ENCODE measurements at regions not wholly inside any gene's neighbourhood (a gene's known extent, or its start where the extent isn't known, plus 50 kb on each side); places are given as distances from the start of the nearest gene placed in this dataset.
A peak's percentile ranks its signal among the peaks of the same experiment; 100 is the strongest.

DNA sequence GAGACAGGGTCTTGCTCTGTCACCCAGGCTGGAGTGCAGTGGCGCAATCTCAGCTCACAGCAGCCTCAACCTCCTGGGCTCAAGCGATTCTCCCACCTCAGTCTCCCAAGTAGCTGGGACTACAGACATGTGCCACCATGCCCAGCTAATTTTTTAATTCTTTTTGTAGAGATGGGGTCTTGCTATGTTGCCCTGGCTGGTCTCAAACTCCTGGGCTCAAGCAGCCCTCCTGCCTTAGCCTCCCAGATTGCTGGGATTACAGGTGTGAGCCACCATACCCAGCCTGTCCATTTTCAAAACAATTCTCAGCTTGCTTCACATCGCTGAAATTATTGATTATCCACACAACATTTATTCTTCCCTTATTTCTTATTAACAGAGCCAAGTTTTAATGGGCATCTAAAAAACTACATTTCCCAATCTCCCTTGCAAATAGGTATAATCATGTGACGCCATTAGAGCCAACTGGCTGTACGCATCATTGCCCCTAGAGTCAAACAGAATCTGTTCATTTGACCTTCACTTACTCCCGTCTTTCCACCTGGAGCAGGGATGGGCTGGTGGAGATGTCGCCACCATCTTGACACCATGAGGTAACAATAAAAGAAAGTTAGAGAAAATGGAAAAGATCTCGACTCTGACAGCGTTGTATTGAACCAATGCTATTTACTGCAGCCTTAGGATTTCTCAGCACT lies 148.0 kb upstream of the FOXF1 start:
- DNase-seq (ENCODE audit: low read depth in 2 of 2) = no peak

GRCh38 chr16:86363057-86363490 lies 147.3 kb upstream of the FOXF1 start:
- peak; percentile 98 for DNase-seq (ENCODE audit: low read depth in 2 of 2)

- DNase-seq (ENCODE audit: low read depth in 2 of 2) = no peak
Observed at GRCh38 chr16:86363836-86364618, 146.3 kb upstream of the FOXF1 start.

DNA sequence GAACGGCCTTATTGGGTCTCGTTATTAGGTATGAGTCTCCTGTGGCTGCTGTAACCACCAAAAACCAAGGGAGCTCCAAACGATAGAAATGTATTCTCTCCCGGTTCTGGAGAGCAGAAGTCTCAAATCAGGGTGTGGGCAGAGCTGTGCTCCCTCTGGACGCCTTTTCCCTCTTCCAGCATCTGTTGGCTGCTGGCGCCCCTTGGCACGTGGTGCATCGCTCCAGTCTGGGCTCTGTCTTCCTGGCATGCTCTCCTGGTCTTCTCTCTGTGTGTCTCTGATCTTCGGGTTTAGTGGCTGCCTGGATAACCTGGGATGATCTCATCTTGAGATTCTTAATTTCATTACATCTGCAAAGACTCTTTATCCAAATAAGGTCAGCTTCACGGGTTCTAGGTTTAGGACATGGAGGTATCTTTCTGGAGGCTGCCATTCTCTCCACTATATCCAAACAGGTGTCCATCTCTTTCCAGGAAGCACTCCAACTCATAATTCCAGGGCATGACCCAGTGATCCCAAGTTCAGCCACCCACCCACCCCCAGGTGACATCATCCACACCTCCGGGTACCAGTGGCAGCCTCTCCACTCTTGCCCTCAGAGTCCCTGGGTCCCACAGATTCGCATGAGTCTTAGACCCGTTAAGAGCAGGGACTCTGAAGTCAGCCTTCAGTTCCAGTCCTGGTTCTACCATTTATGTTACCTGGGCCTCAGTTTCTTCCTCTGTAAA lies 145.5 kb upstream of the FOXF1 start:
- no peak for DNase-seq (ENCODE audit: low read depth in 2 of 2)

- no peak for DNase-seq (ENCODE audit: low read depth in 2 of 2)
Observed at GRCh38 chr16:86365513-86366273, 144.6 kb upstream of the FOXF1 start.

GRCh38 chr16:86366481-86366880 lies 143.8 kb upstream of the FOXF1 start:
- DNase-seq (ENCODE audit: low read depth in 2 of 2) = no peak

DNA sequence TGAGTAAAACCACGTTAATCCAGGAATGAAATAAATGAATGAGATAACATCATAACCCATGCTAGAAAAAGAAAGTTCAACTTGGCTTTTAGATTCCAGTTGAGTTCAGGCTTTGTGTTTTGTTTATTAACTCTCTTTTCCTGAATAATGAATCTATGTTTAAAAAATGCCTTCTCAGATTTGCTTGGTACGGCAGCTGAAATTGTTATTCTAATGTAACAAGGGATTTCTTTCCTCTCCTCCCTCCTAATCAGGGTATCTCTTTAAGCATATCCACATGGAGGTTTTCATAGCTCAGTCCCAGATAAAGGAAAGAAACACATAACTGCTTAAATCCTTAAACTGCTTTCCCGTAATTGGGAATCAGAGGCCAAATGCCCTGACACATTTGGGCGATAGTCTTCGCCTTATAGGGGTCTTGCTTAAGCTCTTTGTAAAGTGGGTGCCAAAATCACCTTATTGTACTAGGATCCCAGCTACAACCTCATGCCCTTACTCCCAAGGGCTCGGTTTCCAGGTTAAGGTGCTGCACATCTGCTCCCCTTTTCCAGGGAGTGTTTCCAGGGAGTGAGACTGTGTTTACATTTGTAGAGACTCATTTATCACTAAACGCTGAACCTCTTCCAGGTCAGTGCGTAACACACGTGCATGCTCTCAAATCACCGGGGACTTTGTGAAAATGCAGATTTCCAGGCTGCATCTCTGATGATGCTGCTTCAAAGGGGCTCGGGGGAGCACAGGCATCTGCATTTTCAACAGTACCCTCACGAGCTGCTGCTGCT lies 142.8 kb upstream of the FOXF1 start:
- DNase-seq (ENCODE audit: low read depth in 2 of 2) = no peak

DNA sequence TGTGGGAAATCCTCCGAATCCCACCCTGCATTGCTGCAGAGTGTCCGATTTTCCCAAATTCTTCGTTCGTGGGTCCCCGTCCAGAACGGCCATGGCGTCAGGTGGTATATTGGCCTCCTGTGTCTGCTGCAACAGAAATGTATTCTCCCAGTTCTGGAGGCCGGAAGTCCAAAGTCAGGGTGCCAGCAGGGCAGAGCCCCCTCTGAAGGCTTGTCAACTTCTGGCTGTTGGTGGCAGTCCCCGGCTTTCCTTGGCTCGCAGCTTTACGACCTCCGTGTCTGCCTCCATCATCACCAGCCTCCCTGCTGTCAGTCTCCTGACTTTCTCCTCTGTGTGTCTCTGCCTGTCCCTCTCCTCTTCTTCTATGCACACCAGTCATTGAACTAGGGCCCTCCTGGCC lies 142.1 kb upstream of the FOXF1 start:
- no peak for DNase-seq (ENCODE audit: low read depth in 2 of 2)

- no peak for DNase-seq (ENCODE audit: low read depth in 2 of 2)
Observed at GRCh38 chr16:86370062-86370461, 140.3 kb upstream of the FOXF1 start.

DNA sequence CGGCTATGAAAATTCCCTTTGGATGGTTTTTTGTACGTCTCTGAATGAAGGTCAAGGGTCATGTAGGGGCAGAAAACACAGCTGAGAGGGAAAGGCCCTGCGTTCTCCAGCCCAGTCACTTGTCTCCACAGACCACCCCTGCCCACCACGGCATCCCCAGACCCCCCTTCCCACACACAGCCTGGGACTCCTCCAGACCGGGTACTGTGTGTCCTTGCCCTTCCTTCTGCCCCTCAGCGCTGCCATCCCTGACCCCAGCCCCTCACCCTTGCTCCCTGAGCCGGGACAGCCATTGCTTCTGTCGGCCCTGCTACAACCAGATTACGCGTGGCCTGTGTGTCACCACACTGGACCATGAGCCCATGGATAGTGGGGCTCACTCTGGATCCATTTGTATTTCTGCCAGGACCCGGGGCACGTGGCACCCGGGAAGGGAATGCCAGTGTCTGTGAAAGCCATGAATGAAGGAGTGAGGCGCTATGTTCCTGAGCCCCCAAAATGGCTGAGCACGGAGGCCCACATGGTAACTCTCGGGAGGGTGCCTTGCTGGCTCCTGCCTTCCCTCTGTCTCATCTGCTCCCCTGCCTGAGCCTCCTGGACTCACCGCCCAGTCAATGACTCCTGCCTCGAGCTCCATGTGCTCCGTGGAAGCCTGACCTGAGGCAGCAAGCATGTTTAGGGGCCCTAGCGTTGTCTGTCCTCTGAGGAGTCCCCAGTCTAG lies 139.1 kb upstream of the FOXF1 start:
- no peak for DNase-seq (ENCODE audit: low read depth in 2 of 2)

DNA sequence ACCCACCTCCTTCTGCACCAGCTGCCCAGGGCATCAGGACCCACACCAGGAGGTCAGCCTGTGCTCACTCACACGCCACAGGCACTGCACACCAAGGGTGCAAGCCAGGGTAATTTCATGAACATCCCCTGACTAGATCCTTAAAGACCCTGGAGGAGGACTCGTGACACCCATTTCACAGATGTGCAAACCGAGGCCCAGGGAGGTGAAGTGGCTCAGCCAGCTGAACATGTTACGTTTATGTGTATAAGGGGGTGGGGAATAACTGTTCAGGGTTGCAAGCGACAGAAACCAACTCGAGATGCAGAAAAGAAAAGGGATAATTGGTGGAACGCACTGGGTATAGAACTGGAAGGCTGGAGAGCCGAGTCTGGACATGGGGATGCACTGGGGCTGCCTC lies 138.1 kb upstream of the FOXF1 start:
- no peak for DNase-seq (ENCODE audit: low read depth in 2 of 2)

DNA sequence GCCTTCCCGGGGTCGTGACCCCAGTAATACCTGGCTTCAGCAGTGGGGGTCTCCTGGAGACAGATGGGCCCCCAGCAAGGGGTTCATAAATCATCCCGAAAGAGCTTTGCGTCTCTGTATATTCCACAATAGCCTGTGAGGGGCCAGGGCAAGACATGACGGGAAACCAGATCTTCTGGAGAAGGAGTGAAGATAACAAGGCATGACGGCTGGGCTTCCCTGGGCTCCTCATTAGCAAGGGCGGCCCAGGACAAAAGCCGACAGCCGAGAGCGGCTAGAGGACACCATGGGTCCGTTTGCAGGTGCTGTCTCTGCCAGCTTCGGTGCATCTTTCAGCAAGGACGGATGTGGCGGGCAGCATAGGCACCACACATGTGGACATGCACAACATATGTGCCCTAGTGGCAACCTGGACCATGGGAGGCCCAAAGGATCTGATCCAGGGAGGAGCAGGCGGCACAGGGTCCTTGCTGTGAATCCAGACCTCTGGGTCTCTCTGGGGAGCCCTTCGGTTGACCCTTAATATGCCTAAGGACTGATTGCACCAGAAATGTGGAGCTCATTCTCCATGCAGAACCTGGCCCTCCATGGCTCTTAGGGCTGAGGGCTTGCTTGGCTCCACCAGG lies 136.9 kb upstream of the FOXF1 start:
- DNase-seq (ENCODE audit: low read depth in 2 of 2) = no peak

GRCh38 chr16:86374603-86375130 lies 135.7 kb upstream of the FOXF1 start:
- DNase-seq (ENCODE audit: low read depth in 2 of 2) = no peak

GRCh38 chr16:86375364-86375763 lies 135.0 kb upstream of the FOXF1 start:
- DNase-seq (ENCODE audit: low read depth in 2 of 2) = peak; percentile 60 to 64

GRCh38 chr16:86375851-86376250 lies 134.5 kb upstream of the FOXF1 start:
- no peak for DNase-seq (ENCODE audit: low read depth in 2 of 2)

DNA sequence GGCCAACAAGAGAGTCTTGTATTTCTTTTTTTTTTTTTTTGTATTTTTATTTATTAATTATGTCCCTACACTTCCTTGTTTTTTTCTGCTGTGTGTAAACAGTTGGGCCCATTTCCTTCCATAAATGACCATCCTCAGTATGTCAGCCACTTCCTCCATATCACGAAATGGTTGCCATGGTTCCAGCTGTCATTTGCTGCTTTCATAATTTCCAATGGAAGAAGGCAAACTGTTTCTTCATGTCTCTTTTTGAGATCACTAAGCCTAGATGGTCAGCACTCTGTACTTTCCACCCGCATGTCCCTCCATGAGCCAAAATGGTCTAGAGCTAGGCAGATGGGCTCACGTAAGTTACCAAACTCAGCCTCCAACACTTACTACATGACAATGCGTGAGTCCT lies 133.5 kb upstream of the FOXF1 start:
- no peak for DNase-seq (ENCODE audit: low read depth in 2 of 2)

DNA sequence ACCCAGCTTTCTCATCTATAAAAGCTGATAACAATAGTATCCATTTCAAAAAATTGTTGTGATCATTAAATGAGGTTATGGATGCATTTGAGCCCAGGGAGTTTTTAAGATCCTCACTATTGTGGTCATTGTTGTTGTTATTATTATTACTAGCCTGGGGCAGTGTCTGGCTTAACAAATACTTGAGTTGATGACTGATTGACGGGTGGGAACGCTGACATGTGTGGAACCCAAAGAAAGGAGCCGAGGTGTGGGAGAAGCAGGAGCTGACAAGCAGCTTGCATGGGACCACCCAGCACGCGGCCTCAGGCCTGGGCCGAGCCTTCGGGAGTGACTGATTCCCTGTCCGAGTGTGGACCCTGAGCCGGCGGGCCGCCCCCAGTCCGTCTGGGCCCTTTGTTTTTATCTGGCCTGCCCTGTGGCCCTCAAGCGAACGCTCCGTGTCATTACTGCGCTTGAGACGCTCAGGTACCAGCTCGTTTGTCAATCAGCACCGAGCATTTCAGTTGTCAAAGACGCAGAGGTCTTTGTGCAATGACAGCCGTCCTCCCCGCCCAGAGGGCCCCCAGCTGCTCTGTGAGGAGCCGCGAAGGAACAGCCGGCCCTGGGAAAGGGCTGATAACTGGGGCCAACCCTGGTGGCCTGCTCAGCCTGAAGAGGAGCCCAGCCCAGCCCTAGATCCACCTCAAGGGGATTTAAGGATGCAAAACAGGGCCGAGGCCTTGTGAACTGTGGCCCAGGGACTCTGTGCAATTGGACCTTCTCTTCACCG lies 132.9 kb upstream of the FOXF1 start:
- no peak for DNase-seq (ENCODE audit: low read depth in 2 of 2)

DNA sequence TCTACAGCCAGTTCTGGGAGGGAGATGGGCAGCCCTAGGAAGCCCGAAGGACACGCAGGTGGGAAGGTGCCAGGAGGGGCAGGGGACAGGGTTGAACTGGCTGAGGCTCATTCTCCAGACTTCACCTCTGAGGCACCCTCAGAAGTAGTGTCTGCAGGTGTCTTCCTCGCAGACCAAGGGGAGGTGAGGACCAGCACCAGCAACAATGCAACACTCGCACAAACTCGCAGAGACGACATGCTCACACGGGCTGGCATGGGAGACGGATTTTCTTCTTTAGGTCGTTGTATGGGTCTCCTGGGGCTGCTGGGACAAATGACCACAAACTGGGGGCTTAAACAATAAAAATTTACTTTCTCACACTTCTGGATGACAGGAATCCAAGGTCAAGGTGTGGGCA lies 132.2 kb upstream of the FOXF1 start:
- DNase-seq (ENCODE audit: low read depth in 2 of 2) = no peak

Measured in fibroblast of skin of left quadriceps (primary cell).